Astrocyte (in vitro differentiated cells and primary cell): ENCODE measurements at regions not wholly inside any gene's neighbourhood (a gene's known extent, or its start where the extent isn't known, plus 50 kb on each side); places are given as distances from the start of the nearest gene placed in this dataset.

Experiments used
- CTCF ChIP-seq: IDR thresholded peaks from 2 replicates; pipeline ENCODE4 v1.5.1; 2011; ENCODE audit warnings: low read depth, mild to moderate bottlenecking, inconsistent platforms, low read length, moderate library complexity; ENCODE audit not compliant: insufficient read depth
- EZH2 ChIP-seq: IDR thresholded peaks from 2 replicates; pipeline ENCODE4 v1.6.1; 2012; ENCODE audit warnings: mild to moderate bottlenecking, low read length, inconsistent platforms; ENCODE audit not compliant: insufficient read depth

GRCh38 chr13:33996636-33997035 is 178.7 kb downstream of the RFC3 start:
- TF ChIP-seq CTCF: no peak
- no peak for TF ChIP-seq EZH2
